Hindlimb muscle (tissue), 1 donor: ENCODE measurements at regions not wholly inside any gene's neighbourhood (a gene's known extent, or its start where the extent isn't known, plus 50 kb on each side); places are given as distances from the start of the nearest gene placed in this dataset.
A peak's percentile ranks its signal among the peaks of the same experiment; 100 is the strongest.

Experiments
- DNase-seq: peaks from one replicate; pipeline ENCODE4 v3.0.0-alpha.2; 2013

DNA sequence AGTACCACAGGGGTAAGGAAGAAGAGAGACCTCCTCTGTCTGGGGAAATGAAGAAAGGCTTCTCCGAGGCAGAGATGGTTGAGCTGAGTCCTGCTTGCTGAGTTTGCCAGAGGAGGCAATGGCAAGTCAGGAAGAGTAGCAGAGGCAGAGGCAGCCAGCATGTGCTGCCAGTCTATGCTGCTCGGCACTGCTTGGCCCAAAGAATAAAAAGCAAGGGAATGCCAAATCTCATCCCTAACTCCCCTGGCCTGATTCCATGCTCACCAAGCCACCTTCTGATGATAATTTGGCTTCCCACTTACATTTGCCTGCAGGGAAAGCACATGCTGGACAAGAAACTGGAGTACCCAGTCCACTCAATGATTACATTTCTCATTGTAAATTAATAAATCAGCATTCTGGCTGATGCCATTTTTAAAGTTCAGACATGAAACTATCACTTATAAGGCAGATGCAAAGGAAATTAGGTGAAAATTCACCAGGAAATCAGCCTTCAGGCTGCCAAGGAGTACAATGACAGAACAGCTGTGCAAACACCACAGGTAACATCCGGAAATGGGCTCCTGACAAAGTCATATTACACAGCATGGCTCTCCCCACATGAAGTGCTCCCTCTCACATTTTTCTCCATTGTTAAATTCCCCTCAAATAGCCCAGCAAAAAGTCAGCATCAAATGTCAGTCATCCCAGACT lies 245.9 kb downstream of the MTERF1 start:
- DNase-seq = no peak

DNA sequence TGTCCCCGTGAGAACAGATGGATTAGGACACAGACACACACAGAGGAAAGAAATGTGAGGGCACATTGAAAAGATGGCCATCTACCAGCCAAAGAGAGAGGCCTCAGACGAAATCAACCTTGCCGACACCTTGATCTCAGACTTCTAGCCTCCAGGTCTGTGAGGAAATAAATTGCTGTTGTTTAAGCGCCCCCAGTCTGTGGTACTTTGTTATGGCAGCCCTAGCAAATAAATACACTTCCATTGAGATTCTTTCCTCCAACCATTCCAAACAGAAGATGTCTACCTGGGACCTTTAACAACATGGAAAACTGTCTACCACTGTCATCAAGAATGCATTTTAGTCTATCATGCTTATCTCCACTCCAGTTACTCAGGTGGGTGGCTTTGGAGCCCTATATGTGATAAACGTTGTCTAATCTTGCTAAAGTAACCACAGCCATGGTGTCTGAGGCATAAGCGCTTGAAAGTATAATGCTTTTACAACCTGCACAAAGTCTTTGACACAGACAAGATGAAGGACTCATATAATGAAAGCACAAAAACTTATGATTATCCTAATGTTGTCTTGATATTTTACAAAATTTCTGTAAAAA lies 244.3 kb downstream of the MTERF1 start:
- no peak for DNase-seq

DNA sequence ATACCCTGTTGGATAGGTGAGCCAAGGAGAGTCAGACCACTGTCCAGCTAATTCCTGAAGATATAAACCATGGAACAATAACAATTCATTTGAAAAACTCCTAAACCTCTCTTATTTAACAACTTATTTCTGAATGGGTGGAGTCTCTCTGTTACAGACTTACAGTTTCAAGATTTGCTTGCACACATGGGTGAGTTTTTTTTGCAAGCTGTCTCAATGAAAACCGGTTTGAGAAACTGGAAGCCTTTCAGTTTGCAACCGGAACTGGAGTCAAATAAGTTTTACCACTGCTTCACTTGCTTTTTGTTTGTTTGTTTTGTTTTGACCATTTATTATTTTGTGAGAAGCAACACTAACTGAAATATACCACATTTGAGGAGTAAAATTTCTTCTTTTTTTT lies 243.8 kb downstream of the MTERF1 start:
- DNase-seq = no peak

DNA sequence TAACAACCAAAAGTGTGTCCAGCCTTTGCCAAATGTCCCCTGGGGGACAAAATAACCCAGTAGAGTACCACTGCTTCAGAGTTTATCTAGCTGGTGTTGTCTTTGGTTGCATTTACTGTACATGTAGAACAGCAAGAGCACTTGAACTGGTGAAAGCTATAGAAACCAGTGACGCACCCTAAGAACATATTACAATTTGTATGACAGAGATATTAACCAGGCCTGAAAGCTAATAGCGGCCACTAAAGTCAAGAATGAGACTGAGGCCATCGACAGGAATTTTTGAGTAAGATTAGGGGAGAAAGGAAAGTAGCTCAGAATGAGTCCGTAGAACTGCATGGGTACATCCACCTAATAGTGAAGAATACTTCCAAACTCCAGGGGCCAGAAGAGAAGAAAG lies 236.2 kb downstream of the MTERF1 start:
- no peak for DNase-seq

DNA sequence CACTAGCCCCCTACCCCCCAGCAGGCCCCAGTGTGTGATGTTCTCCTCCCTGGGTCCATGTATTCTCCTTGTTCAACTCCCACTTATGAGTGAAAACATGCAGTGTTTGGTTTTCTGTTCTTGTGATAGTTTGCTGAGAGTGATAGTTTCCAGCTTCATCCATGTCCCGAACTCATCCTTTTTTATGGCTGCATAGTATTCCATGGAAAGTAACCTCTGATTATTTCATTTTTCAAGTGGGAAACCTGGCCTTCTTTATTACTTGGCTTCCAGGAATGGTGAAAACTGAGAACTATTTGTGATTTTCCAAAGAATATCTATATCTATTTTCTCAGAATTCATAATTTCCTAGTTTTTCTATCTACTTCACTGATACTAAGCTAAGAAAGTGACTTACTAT lies 235.0 kb downstream of the MTERF1 start:
- no peak for DNase-seq

DNA sequence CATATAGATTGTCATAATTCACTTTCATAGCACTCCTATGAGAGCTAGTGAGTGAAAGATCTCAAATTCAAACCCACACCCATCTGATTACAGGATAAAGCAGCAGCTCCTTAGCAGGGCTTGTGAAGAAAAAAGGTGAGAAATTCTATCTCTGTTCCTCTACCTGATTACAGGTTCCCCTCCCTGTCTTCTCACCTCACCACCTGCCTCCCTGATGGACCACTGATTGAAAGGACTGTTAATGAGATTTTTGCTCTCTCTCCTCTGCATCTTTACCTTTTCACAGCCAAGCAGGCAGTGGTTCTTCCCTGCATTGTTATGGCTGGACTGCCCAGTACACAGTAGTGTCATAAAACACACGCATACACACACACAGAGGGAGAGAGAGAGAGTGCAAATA lies 228.5 kb downstream of the MTERF1 start:
- DNase-seq = no peak

DNA sequence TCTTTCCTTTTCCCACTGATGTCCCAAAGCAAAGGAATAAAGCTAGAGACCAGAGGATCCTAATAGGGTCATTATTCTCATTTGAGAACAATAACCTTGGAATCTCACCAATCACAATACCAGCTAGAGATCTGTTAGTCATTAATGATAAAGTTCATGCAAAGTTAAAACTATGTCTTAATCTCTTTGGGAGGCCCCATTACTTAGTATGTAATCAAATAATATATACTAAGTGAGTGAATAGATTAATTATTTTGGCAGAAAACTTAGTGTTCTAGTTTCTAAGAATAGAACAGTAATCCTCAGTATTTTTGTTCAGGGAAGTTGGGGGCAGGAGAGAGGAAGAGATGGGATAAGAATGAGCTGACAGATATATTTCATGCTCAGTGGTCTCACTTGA lies 227.2 kb downstream of the MTERF1 start:
- no peak for DNase-seq

DNA sequence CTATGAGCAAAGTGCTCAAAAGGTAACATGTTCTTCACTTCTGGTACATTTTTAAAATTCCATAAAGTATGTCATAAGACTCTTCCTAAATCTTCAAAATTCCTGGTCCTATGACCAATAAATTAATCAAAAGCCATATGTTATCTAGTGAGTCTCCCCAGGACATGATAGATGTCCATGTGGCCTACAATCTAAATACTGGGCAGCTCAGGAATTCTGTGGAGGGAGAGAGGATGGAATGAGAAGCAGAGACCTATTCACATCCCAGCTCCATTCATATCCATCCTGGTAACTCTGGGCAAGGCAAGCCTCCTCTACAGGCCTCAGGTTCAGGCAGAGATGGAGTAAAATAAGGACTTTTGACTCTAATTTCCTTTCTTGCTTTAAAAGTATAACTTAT lies 224.8 kb downstream of the MTERF1 start:
- DNase-seq = no peak

DNA sequence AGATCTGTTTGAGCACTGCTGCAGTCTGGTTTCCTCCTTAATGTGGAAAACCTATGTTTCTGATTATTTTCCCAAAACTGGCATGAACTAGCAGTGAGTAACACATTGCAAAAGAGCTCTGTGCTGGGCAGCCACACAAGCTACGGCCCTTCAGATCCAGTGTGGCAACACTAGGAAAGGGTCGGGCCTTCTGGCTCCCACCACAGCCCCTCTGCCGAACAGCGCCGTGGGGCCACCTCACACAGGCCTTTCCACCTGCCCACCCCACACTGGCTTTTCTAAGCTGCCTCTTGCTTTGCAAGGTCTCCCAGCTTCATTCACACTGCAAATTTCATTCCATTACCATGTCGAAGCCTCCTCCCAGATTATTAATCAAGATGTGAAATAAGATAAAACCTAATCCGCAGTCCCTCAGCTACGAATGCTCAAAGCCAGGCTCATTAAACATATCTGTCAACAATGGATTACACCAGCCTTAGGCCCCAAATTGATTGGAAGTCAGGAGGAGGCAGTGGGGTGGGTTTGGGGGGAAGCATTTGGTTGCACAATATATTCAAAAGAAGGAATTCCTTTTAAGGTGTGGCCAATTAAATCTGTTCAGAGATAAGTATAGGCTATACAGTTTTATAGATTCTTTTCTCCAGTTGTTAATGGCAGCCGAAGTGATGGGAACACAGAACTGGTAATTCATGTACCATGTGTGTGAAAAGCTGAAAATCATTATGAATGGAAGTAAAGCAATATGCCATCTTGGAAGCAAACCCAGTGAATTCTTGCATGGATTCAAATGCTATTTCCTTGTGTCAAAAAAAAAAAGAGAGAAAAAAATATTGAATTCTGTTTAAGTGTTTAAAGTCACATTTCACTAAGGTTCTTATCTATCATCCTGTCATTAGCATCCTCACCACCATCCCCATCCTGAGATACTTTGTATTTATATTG lies 223.7 kb downstream of the MTERF1 start:
- peak; percentile 59 for DNase-seq

DNA sequence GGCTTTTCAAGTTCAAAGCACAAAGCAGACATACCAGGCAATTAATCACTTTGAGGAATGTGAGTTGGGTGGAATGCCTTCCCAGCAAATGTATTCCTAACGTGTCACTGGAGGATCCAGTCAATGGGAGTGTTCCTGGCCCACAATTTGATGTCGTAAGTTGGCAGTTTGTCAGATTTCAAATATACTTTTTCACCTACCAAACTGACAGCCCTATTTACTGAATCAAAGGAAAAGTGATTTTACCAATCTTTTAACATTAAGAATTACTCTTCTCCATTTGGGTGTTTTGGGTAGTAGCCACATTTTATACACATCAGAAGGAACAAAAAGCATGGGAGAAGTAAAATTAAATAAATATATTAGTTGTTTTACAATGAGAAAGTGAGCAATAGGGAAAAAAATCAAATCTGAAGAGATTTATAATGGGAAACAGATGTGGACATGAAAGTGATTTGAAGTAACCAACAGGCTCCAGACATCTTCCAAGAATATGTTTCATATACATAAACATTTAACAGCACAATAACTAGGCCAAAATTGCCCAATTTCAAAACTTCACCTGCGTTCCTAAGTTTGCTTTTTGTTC lies 222.9 kb downstream of the MTERF1 start:
- DNase-seq = peak; percentile 66

DNA sequence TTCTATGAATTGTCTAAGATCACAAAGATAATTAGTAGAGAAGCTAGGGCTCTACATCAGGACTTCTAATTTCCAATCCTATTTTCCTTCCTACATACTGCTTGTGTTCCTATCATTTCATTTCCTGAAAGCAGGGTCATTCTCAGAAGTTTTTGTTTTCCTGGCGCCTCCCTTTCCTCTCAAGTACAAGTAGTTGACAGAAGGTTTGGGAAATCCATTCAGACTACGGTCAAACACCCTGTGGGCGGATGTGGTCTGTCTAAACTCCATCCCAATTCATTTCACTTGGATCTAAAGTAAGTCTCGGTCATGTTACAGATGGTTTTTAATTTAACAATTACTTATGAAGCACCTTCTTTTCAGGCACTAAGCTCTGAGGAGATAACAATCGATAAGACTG lies 221.4 kb downstream of the MTERF1 start:
- no peak for DNase-seq

DNA sequence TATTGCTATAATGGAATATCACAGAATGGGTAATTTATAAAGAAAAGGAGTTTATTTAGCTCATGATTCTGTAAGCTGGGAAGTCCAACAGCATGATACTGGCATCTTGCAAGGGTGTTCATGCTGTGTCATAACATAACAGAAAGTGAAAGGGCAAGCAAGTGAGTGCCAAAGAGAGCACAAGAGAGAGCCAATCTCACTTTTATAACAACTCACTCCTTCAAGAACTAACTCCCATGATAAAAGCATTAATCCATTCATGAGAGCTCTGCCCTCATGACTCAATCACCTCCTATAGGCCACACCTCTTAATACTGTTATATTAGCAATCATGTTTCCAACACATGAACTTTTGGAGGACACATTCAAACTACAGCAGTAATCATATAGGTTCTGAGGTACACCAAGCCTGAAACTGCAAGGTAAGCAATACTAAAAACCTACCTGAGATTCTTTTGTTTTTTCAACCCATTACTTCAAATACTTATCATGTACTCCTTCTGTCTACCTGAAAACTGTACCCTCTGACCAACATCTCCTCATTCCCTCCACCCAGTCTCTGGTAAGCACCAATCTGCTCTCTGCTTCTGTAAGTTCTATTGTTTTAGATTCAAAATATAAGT lies 219.7 kb downstream of the MTERF1 start:
- DNase-seq = no peak

DNA sequence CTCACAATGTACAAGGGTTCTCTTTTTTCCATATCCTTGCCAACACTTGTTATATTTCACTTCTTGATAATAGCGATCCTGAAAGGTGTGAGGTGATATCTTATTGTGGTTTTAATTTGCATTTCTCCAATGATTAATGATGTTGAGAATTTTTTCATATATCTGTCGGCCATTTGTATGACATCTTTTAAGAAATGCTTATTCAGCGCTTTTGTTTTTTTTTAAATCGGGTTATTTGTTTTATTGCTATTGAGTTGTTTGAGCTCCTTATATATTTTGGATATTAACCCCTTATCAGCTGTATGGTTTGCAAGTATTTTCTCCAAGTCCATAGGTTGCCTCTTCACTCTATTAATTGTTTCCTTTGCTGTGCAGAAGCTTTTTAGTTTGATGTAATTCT lies 218.8 kb downstream of the MTERF1 start:
- no peak for DNase-seq

DNA sequence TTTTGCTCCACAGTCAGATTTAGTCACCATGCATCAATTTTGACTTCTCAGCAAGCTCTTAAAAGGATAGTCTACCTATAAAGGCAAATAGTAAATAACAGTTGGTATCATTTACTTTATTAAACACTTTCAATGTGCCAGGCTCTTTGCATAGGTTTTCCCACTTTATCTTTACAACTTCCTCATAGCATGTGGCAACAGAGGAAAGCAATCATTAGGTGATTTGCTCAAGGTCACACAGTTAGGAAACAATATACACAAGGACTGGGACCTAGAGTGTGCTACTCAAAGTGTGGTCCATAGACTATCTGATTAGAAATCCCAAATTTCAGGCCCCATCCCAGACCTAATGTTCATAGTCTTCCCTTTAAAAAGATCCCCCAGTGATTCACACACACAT lies 212.3 kb downstream of the MTERF1 start:
- DNase-seq = no peak

DNA sequence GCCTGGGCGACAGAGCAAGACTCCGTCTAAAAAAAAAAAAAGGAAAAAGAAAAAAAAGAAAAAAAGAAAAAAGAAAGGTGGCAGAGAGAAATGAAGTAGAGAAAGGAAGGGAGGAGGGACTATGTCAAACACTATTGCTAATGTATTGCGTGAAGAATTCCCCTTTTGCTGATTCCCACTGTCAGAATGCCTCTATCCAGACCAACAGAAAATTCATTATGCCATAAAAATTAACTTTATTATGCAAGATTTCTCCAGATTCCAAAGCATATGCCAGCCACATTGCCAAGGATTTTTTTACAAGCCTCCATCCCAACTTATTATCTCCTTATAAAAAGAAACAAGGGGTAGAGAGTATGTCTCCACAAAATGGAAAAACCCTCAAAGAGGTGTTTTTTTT lies 209.3 kb downstream of the MTERF1 start:
- DNase-seq = no peak

DNA sequence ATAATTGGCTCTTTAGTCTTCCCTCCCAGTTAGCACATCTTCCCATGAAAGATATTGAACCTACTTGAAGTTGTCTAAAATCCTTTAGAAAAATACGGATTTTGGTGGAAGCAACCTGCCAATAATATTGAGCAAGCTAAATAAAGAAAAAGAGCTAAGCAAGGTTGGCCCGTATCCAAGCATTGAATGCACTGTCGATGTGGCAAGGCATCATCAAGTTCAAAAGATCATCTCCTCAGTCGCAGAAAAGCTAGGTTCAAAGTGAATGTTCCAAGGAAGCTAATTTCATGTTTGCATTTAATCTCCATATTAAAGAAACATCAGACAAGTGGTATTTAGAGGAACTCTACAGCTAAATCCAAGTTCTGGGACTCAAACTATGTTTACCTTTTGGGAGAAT lies 206.0 kb downstream of the MTERF1 start:
- no peak for DNase-seq

DNA sequence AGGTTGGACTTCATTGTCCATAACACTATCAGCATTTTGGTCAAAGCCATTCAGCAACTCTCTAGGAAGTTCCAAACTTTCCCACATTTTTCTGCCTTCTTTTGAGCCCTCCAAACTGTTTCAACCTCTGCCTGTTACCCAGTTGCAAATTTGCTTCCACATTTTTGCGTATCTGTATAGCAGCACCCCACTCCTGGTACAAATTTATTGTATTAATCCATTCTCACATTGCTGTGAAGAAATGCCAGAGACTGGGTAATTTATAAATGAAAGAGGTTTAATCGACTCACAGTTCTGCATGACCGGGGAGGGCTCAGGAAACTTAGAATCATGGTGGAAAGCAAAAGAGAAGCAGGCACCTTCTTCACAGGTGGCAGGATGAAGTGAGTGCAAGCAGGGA lies 198.8 kb downstream of the MTERF1 start:
- no peak for DNase-seq

DNA sequence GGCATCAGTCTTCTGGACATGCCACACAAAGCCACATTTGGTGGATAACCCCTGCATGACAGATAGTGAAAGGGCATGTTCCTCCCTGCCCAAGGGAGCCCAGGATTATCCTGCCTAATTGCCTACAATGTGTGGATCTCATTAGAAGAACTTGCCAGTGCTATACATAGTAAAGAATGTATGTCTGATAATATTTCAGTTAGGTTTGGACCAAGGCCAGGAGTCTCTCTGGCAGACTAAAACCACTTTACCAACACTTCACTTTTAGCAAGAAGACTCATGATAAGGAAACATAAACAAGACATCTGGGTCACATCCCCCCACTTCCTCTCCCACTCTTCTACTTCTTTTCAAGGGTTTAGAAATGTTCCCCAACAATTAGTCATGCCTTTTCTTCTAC lies 196.7 kb downstream of the MTERF1 start:
- no peak for DNase-seq

DNA sequence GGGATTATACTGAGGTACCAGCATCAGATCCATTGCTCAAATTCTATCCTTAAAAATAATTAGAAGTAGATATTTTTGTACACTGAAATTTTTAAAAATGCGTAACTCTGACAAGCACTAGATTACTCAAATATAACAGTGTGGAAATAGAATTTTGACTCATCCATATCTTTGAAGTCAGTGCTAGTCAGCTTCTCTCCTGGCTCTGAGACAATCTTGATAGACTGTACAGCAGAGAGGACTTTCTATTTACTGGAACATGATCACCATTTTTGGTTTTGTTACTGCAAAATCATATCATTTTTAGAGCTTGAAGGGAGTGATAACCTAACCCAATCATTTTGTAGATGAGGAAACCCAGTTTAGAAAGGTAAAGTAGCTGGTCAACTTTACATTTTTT lies 195.0 kb downstream of the MTERF1 start:
- DNase-seq = no peak

DNA sequence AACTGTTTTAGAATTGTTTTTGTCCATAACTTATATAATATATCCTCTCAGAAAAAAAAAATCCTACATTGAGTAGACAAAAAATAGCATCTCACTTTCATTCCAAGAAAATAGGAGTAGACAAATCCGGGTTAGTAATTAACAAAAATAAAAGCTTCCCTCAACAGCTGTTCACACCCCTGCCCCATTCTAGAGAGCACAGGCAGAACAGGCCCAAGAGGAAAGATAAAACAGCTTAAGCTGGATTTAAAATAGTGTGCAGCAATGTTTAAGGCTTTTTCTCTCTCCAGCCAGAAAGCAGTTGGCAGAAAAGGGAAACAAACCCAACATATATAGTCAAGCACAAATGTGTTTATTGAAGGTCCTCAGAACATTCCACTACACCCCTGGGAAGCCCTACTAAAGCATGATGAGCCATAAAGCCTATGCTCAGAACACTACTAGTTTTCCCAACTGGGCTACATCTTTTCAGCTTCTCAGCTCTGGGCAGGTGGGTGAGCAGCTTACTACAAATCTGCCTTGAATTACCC lies 189.9 kb downstream of the MTERF1 start:
- no peak for DNase-seq

DNA sequence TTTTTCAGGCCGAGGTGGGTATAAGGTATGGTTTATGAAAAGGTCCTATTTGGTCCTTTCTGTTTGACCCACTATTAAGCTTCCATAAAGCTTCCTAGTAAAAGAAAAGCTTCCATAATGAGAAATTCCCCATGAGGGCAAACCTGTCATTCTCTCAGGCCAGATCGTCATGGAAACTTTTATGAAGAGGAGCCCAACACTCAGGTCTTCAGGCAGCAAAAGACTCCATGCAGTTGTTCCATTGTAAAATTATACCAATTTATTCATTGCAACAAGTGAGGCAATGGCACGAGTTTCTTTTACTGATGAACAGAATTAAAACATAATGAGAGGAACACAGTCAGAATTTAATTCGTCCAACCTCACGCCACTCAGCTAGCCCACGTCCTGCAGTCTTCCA lies 188.6 kb downstream of the MTERF1 start:
- no peak for DNase-seq

DNA sequence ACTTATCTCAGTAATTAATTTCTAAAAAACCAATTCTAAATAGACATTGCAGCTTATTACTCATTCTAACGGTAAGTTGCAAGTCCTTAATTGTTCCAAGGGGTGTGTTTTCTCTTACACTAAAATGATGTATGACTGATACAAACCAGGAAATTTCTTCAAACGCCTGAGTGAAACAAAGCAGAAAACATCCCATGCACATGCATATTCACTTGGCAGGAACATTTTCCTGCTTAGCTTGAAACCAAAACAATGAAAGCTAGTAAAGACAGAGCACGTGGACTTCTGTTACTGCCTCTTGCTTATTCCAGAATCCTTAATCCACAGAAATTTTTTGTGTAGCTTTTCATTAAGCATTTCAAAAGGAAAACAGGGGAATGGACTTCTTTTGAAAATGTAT lies 187.7 kb downstream of the MTERF1 start:
- peak; percentile 40 for DNase-seq
